HepG2 (cell line): ENCODE measurements at regions not wholly inside any gene's neighbourhood (a gene's known extent, or its start where the extent isn't known, plus 50 kb on each side); places are given as distances from the start of the nearest gene placed in this dataset.

Source experiments
- ATAC-seq: fragments of 200-7000 bp; cut with Tn5 transposase; 3 replicates; pipeline ENCODE4 v1.9.1; 2020; ENCODE audit warnings: mild to moderate bottlenecking, moderate library complexity
- BruUV-seq: library from RNA; stranded (reverse); fragments of 400-500 nt; replicated peaks from 2 replicates; lab custom pipeline; 2021; lab: Mats Ljungman, UMichigan
- CTCF ChIA-PET: fragments of 300-600 bp; formaldehyde crosslinking; extraction: SDS; loops from one replicate; lab custom pipeline; 2021; ENCODE audit warnings: low total read pairs, inconsistent platforms, low intra/inter-chr PET ratio; lab: Yijun Ruan, JAX
- POLR2A ChIA-PET: fragments of 350-600 bp; sonication (Branson Sonifier 250); formaldehyde crosslinking; loops from one replicate; lab custom pipeline; 2020; ENCODE audit warnings: antibody characterized with exemption, inconsistent platforms; lab: Yijun Ruan, JAX
- DNase-seq: peaks from one replicate; pipeline ENCODE4 v3.0.0-alpha.2; 2015; ENCODE audit warnings: low spot score
- FAIRE-seq: peaks from 3 replicates; lab custom pipeline; 2011; peaks lifted over from hg19 to GRCh38; lab: Jason Lieb, UNC
- H2AFZ ChIP-seq: one replicate; pipeline ENCODE4 v1.6.1; 2011; ENCODE audit warnings: low read length, inconsistent platforms
- H3K27ac ChIP-seq: fragments of 300-600 bp; 3 replicates; pipeline ENCODE4 v1.8.0; 2011; ENCODE audit warnings: mixed run types, mild to moderate bottlenecking, mixed read lengths, low read length, inconsistent platforms; ENCODE audit not compliant: insufficient read depth; ENCODE audit errors: extremely low read length
- H3K27me3 ChIP-seq, 2 experiments: fragments of 200-600 bp in 1 of 2; 2 replicates in 1 of 2; 3 replicates in 1 of 2; pipeline versions ENCODE4 v1.6.0 to v1.8.0; 2011; ENCODE audit warnings: low read length in 2 of 2, mild to moderate bottlenecking in 2 of 2, moderate library complexity in 2 of 2, inconsistent platforms in 1 of 2; ENCODE audit not compliant: insufficient read depth in 2 of 2, control insufficient read depth in 1 of 2
- H3K36me3 ChIP-seq, 2 experiments: fragments of 200-600 bp in 1 of 2; replicated peaks in 1 of 2; 2 replicates in 1 of 2; 3 replicates in 1 of 2; pipeline versions ENCODE4 v1.5.1 to v1.8.0; 2011; ENCODE audit warnings: low read length in 2 of 2, inconsistent platforms in 1 of 2; ENCODE audit not compliant: insufficient read depth in 2 of 2, control insufficient read depth in 1 of 2
- H3K4me1 ChIP-seq: 2 replicates; pipeline ENCODE4 v1.5.1; 2012; ENCODE audit warnings: low read length, inconsistent platforms; ENCODE audit not compliant: insufficient read depth
- H3K4me2 ChIP-seq: 2 replicates; pipeline ENCODE4 v1.6.0; 2011; ENCODE audit warnings: low read depth, low read length, inconsistent platforms
- H3K4me3 ChIP-seq, 3 experiments: fragments of 200-600 bp in 1 of 3; sonication (generic), shearing (Covaris generic) in 1 of 3; replicated peaks in 1 of 3; 2 replicates each; pipeline ENCODE4 v1.5.1; 2011 to 2016; ENCODE audit warnings: low read length in 3 of 3, inconsistent platforms in 2 of 3, low read depth in 2 of 3, mild to moderate bottlenecking in 2 of 3, control low read depth in 1 of 3, mixed read lengths in 1 of 3; ENCODE audit not compliant: insufficient read depth in 1 of 3
- H3K79me2 ChIP-seq: one replicate; pipeline ENCODE4 v1.6.1; 2011; ENCODE audit warnings: low read length, inconsistent platforms; ENCODE audit not compliant: insufficient read depth
- H3K9ac ChIP-seq: 2 replicates; pipeline ENCODE4 v1.6.0; 2011; ENCODE audit warnings: mild to moderate bottlenecking, low read depth, low read length, inconsistent platforms; ENCODE audit not compliant: insufficient read depth
- H3K9me3 ChIP-seq: 2 replicates; pipeline ENCODE4 v1.5.1; 2012; ENCODE audit warnings: mild to moderate bottlenecking, low read length
- H4K20me1 ChIP-seq: 2 replicates; pipeline ENCODE4 v1.6.0; 2011; ENCODE audit warnings: inconsistent platforms, mild to moderate bottlenecking, low read length, moderate library complexity; ENCODE audit not compliant: insufficient read depth
- DPF2 ChIP-seq: sonication (generic); formaldehyde crosslinking; IDR thresholded peaks from 2 replicates; pipeline ENCODE4 v1.4.0; 2020; ENCODE audit warnings: mild to moderate bottlenecking, low read depth, missing genetic modification reagents, borderline replicate concordance
- EED ChIP-seq: sonication (generic); formaldehyde crosslinking; IDR thresholded peaks from 2 replicates; pipeline ENCODE4 v1.5.0; 2020; ENCODE audit warnings: mild to moderate bottlenecking, missing genetic modification reagents
- HOXA9 ChIP-seq: sonication (generic); formaldehyde crosslinking; IDR thresholded peaks from 2 replicates; pipeline ENCODE4 v1.8.1; 2022; ENCODE audit warnings: missing genetic modification reagents, mild to moderate bottlenecking, moderate library complexity, borderline replicate concordance
- KDM3A ChIP-seq: IDR thresholded peaks from 2 replicates; pipeline ENCODE4 v1.6.1; 2018; ENCODE audit warnings: low read depth, missing compliant biosample characterization
- KMT2B ChIP-seq: IDR thresholded peaks from 2 replicates; pipeline ENCODE4 v1.6.1; 2016; ENCODE audit warnings: missing genetic modification reagents, missing compliant biosample characterization
- SSRP1 ChIP-seq: IDR thresholded peaks from 2 replicates; pipeline ENCODE4 v1.6.1; 2016; ENCODE audit warnings: control low read depth
- ZNF20 ChIP-seq: sonication (generic); formaldehyde crosslinking; IDR thresholded peaks from 2 replicates; pipeline ENCODE4 v1.4.0; 2020; ENCODE audit warnings: mild to moderate bottlenecking, moderate library complexity, missing genetic modification reagents
- ZNF547 ChIP-seq: sonication (generic); formaldehyde crosslinking; IDR thresholded peaks from 2 replicates; pipeline ENCODE4 v1.5.1; 2020; ENCODE audit warnings: mild to moderate bottlenecking, missing genetic modification reagents
- ZSCAN25 ChIP-seq: sonication (generic); formaldehyde crosslinking; IDR thresholded peaks from 2 replicates; pipeline ENCODE4 v1.8.0; 2022; ENCODE audit warnings: mild to moderate bottlenecking, missing genetic modification reagents
- ZSCAN30 ChIP-seq: sonication (generic); formaldehyde crosslinking; IDR thresholded peaks from 2 replicates; pipeline ENCODE4 v1.5.0; 2020; ENCODE audit warnings: mild to moderate bottlenecking, missing genetic modification reagents
- WGBS: methylation state at CpG from one replicate; pipeline ENCODE4 v1.1.6; 2017; ENCODE audit warnings: low lambda C conversion rate; 5-methylcytosine and 5-hydroxymethylcytosine counted together
- in situ Hi-C: cut with HindIII; loops from 2 replicates; pipeline ENCODE4 v1.10.0; 2017; ENCODE audit warnings: low pct_unique_long_range_greater_than_20kb; ENCODE audit not compliant: extremely low pct_ligation_motif_present
- intact Hi-C: fragments of 100-400 bp; cut with micrococcal nuclease; formaldehyde crosslinking; loops from one replicate; pipeline ENCODE4 v1.10.0; 2022; ENCODE audit not compliant: unreplicated experiment
- TF ChIP-seq, protein P1 (sequence below): sonication (generic); formaldehyde crosslinking; IDR thresholded peaks from 2 replicates; pipeline ENCODE4 v1.4.0; 2020; ENCODE audit warnings: missing genetic modification reagents, mild to moderate bottlenecking, borderline replicate concordance
- TF ChIP-seq, protein P2 (sequence below): sonication (generic); formaldehyde crosslinking; IDR thresholded peaks from 2 replicates; pipeline ENCODE4 v1.4.0; 2020; ENCODE audit warnings: mild to moderate bottlenecking, missing genetic modification reagents
- TF ChIP-seq, protein P3 (sequence below): sonication (generic); formaldehyde crosslinking; IDR thresholded peaks from 2 replicates; pipeline ENCODE4 v1.4.0; 2020; ENCODE audit warnings: missing genetic modification reagents, mild to moderate bottlenecking, borderline replicate concordance
- TF ChIP-seq, protein P4 (sequence below): sonication (generic); formaldehyde crosslinking; IDR thresholded peaks from 2 replicates; pipeline ENCODE4 v1.4.0; 2020; ENCODE audit warnings: missing genetic modification reagents

DNA sequence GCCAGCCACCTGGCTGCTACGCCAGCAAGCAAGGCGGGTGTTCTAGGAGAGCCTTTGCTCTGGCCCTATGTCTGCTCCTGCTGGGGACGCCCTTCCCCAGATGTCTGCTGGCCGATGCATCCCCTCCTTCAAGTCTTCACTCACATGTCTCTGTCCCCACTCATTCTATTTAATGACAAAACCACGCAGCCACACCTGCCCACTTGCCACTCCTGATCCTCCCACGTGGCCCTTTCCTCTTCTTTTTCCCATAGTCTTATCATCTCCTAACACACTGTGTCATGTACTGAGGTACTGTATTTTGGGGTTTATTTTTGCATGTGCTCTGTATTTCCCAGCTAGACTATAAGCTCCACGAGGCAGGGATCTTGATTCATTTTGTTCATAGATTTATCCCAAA, 62.0 kb upstream of the HRH2 start:
- ChIA-PET CTCF (no interaction called here), POLR2A (no interaction called here)
- Histone ChIP-seq H4K20me1 (no peaks in the 10 kb centered on the region), H3K36me3 (no peaks in the 10 kb centered on the region), H3K4me2 (no peak overlapping the region), H3K4me3 (no peak overlapping the region), H3K27me3 (peaks cover 2 to 10% of the 10 kb centered on the region in 2 experiments; a peak in 3 of 5 replicates), H3K9ac (no peak overlapping the region), H2AFZ (no peak overlapping the region), H3K27ac (no peak overlapping the region), H3K9me3 (no peaks in the 10 kb centered on the region), H3K79me2 (no peaks in the 10 kb centered on the region), H3K4me1 (no peaks in the 10 kb centered on the region)
- 19% methylated on average over 7 of the region's 7 CpGs for WGBS
- no peak for FAIRE-seq
- in situ Hi-C loops = no loop called here
- ATAC-seq = no peak
- no TSS peak for BruUV-seq
- intact Hi-C loops = no loop called here
- no peak for DNase-seq
- no peak for TF ChIP-seq EED (CRISPR knock-in tag)
- TF ChIP-seq ZSCAN30 (CRISPR knock-in tag) = no peak
- no peak for TF ChIP-seq SSRP1 (CRISPR knock-in tag)
- no peak for TF ChIP-seq HOXA9 (CRISPR knock-in tag)
- TF ChIP-seq KMT2B = no peak
- no peak for TF ChIP-seq DPF2
- no peak for TF ChIP-seq KDM3A (CRISPR knock-in tag)
- no peak for TF ChIP-seq ZSCAN25 (CRISPR knock-in tag)
- TF ChIP-seq, protein P1, sequence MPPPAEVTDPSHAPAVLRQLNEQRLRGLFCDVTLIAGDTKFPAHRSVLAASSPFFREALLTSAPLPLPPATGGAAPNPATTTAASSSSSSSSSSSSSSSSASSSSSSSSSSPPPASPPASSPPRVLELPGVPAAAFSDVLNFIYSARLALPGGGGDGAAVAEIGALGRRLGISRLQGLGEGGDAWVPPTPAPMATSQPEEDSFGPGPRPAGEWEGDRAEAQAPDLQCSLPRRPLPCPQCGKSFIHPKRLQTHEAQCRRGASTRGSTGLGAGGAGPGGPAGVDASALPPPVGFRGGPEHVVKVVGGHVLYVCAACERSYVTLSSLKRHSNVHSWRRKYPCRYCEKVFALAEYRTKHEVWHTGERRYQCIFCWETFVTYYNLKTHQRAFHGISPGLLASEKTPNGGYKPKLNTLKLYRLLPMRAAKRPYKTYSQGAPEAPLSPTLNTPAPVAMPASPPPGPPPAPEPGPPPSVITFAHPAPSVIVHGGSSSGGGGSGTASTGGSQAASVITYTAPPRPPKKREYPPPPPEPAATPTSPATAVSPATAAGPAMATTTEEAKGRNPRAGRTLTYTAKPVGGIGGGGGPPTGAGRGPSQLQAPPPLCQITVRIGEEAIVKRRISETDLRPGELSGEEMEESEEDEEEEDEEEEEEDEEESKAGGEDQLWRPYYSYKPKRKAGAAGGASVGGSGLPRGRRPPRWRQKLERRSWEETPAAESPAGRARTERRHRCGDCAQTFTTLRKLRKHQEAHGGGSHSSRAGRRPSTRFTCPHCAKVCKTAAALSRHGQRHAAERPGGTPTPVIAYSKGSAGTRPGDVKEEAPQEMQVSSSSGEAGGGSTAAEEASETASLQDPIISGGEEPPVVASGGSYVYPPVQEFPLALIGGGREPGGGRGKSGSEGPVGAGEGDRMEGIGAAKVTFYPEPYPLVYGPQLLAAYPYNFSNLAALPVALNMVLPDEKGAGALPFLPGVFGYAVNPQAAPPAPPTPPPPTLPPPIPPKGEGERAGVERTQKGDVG = no peak
- TF ChIP-seq, protein P2, sequence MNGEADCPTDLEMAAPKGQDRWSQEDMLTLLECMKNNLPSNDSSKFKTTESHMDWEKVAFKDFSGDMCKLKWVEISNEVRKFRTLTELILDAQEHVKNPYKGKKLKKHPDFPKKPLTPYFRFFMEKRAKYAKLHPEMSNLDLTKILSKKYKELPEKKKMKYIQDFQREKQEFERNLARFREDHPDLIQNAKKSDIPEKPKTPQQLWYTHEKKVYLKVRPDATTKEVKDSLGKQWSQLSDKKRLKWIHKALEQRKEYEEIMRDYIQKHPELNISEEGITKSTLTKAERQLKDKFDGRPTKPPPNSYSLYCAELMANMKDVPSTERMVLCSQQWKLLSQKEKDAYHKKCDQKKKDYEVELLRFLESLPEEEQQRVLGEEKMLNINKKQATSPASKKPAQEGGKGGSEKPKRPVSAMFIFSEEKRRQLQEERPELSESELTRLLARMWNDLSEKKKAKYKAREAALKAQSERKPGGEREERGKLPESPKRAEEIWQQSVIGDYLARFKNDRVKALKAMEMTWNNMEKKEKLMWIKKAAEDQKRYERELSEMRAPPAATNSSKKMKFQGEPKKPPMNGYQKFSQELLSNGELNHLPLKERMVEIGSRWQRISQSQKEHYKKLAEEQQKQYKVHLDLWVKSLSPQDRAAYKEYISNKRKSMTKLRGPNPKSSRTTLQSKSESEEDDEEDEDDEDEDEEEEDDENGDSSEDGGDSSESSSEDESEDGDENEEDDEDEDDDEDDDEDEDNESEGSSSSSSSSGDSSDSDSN (CRISPR knock-in tag) = no peak
- TF ChIP-seq, protein P3, sequence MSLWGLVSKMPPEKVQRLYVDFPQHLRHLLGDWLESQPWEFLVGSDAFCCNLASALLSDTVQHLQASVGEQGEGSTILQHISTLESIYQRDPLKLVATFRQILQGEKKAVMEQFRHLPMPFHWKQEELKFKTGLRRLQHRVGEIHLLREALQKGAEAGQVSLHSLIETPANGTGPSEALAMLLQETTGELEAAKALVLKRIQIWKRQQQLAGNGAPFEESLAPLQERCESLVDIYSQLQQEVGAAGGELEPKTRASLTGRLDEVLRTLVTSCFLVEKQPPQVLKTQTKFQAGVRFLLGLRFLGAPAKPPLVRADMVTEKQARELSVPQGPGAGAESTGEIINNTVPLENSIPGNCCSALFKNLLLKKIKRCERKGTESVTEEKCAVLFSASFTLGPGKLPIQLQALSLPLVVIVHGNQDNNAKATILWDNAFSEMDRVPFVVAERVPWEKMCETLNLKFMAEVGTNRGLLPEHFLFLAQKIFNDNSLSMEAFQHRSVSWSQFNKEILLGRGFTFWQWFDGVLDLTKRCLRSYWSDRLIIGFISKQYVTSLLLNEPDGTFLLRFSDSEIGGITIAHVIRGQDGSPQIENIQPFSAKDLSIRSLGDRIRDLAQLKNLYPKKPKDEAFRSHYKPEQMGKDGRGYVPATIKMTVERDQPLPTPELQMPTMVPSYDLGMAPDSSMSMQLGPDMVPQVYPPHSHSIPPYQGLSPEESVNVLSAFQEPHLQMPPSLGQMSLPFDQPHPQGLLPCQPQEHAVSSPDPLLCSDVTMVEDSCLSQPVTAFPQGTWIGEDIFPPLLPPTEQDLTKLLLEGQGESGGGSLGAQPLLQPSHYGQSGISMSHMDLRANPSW = no peak
- TF ChIP-seq ZNF20 = no peak
- TF ChIP-seq, protein P4, sequence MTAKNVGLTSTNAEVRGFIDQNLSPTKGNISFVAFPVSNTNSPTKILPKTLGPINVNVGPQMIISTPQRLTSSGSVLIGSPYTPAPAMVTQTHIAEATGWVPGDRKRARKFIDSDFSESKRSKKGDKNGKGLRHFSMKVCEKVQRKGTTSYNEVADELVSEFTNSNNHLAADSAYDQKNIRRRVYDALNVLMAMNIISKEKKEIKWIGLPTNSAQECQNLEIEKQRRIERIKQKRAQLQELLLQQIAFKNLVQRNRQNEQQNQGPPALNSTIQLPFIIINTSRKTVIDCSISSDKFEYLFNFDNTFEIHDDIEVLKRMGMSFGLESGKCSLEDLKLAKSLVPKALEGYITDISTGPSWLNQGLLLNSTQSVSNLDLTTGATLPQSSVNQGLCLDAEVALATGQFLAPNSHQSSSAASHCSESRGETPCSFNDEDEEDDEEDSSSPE = no peak
- TF ChIP-seq ZNF547 (CRISPR knock-in tag) = no peak
